IMR-90 (cell line): ENCODE measurements at regions not wholly inside any gene's neighbourhood (a gene's known extent, or its start where the extent isn't known, plus 50 kb on each side); places are given as distances from the start of the nearest gene placed in this dataset.

ENCODE experiments used
- ATAC-seq: fragments of 200-7000 bp; cut with Tn5 transposase; 2 replicates; pipeline ENCODE4 v1.9.1; 2020; ENCODE audit warnings: low read depth, mild to moderate bottlenecking, moderate library complexity
- BruUV-seq: library from RNA; stranded (reverse); fragments of 400-500 nt; replicated peaks from 2 replicates; lab custom pipeline; 2021; lab: Mats Ljungman, UMichigan
- CTCF ChIA-PET: fragments of 300-600 bp; formaldehyde crosslinking; extraction: SDS; loops from one replicate; lab custom pipeline; 2021; ENCODE audit warnings: antibody characterized with exemption; lab: Yijun Ruan, JAX
- POLR2A ChIA-PET: fragments of 300-600 bp; sonication (Branson Sonifier 250); formaldehyde crosslinking; loops from one replicate; lab custom pipeline; 2022; ENCODE audit warnings: antibody characterized with exemption; ENCODE audit not compliant: unreplicated experiment; lab: Charles Lee
- DNase-seq: peaks from one replicate; pipeline ENCODE4 v3.0.0; 2013
- H2AFZ ChIP-seq: replicated peaks from 2 replicates; pipeline ENCODE3; 2013; ENCODE audit warnings: low read length, mild to moderate bottlenecking; ENCODE audit not compliant: poor library complexity
- H2AK5ac ChIP-seq: 2 replicates; pipeline ENCODE4 v1.6.1; 2013; ENCODE audit warnings: low read depth, low read length, inconsistent platforms
- H2AK9ac ChIP-seq: replicated peaks from 2 replicates; pipeline ENCODE3; 2013; ENCODE audit warnings: mild to moderate bottlenecking, low read depth, low read length, moderate library complexity; ENCODE audit not compliant: poor library complexity
- H2BK120ac ChIP-seq: 2 replicates; pipeline ENCODE4 v1.6.1; 2013; ENCODE audit warnings: low read depth, low read length, inconsistent platforms
- H2BK15ac ChIP-seq: 3 replicates; pipeline ENCODE4 v1.6.1; 2013; ENCODE audit warnings: low read depth, low read length, inconsistent platforms
- H2BK20ac ChIP-seq: 2 replicates; pipeline ENCODE4 v1.6.1; 2013; ENCODE audit warnings: low read depth, mild to moderate bottlenecking, inconsistent platforms, low read length, moderate library complexity
- H2BK5ac ChIP-seq: 2 replicates; pipeline ENCODE4 v1.6.1; 2013; ENCODE audit warnings: mild to moderate bottlenecking, low read depth, low read length, inconsistent platforms; ENCODE audit not compliant: poor library complexity, severe bottlenecking
- H3K14ac ChIP-seq: replicated peaks from 2 replicates; pipeline ENCODE4 v1.6.1; 2013; ENCODE audit warnings: low read depth, low read length, inconsistent platforms
- H3K18ac ChIP-seq: 2 replicates; pipeline ENCODE4 v1.6.1; 2013; ENCODE audit warnings: low read depth, low read length, control low read depth
- H3K23ac ChIP-seq: 2 replicates; pipeline ENCODE4 v1.6.1; 2013; ENCODE audit warnings: low read depth, low read length, inconsistent platforms
- H3K27ac ChIP-seq: 2 replicates; pipeline ENCODE4 v1.5.1; 2013; ENCODE audit warnings: mild to moderate bottlenecking, control low read depth, low read length; ENCODE audit not compliant: insufficient read depth
- H3K27me3 ChIP-seq: 2 replicates; pipeline ENCODE4 v1.6.1; 2013; ENCODE audit warnings: low read length; ENCODE audit not compliant: control insufficient read depth, insufficient read depth
- H3K36me3 ChIP-seq: 2 replicates; pipeline ENCODE4 v1.6.1; 2013; ENCODE audit warnings: low read length, mixed read lengths; ENCODE audit not compliant: control insufficient read depth, insufficient read depth
- H3K4ac ChIP-seq: 2 replicates; pipeline ENCODE4 v1.6.1; 2013; ENCODE audit warnings: low read depth, low read length, inconsistent platforms
- H3K4me1 ChIP-seq: 2 replicates; pipeline ENCODE4 v1.6.1; 2013; ENCODE audit warnings: low read length, mixed read lengths; ENCODE audit not compliant: control insufficient read depth, insufficient read depth
- H3K4me2 ChIP-seq: 2 replicates; pipeline ENCODE4 v1.6.1; 2013; ENCODE audit warnings: low read depth, mild to moderate bottlenecking, control low read depth, low read length, moderate library complexity
- H3K4me3 ChIP-seq: 2 replicates; pipeline ENCODE4 v1.5.1; 2013; ENCODE audit warnings: low read depth, mild to moderate bottlenecking, control low read depth, low read length, moderate library complexity; ENCODE audit not compliant: insufficient read depth
- H3K56ac ChIP-seq: 2 replicates; pipeline ENCODE4 v1.6.1; 2013; ENCODE audit warnings: low read length, inconsistent platforms; ENCODE audit not compliant: insufficient read depth; ENCODE audit errors: extremely low read depth
- H3K79me1 ChIP-seq, 2 experiments: 2 replicates each; pipeline ENCODE4 v1.6.1; 2013; ENCODE audit warnings: low read length in 2 of 2, inconsistent platforms in 1 of 2, low read depth in 1 of 2
- H3K9ac ChIP-seq: 2 replicates; pipeline ENCODE4 v1.6.1; 2013; ENCODE audit warnings: low read depth, low read length, control low read depth
- H3K9me1 ChIP-seq: 2 replicates; pipeline ENCODE4 v1.6.1; 2013; ENCODE audit warnings: low read length, inconsistent platforms; ENCODE audit not compliant: insufficient read depth
- H3K9me3 ChIP-seq: 2 replicates; pipeline ENCODE4 v1.6.1; 2013; ENCODE audit warnings: low read length; ENCODE audit not compliant: control insufficient read depth, insufficient read depth
- H4K20me1 ChIP-seq: 2 replicates; pipeline ENCODE4 v1.6.1; 2013; ENCODE audit warnings: low read length, inconsistent platforms; ENCODE audit not compliant: insufficient read depth
- H4K5ac ChIP-seq: 2 replicates; pipeline ENCODE4 v1.6.1; 2013; ENCODE audit warnings: mild to moderate bottlenecking, low read depth, low read length, control low read depth
- H4K8ac ChIP-seq, 2 experiments: 2 replicates each; pipeline ENCODE4 v1.6.1; 2013; ENCODE audit warnings: low read depth in 2 of 2, low read length in 2 of 2, control low read depth in 1 of 2, inconsistent platforms in 1 of 2
- H4K91ac ChIP-seq: 2 replicates; pipeline ENCODE4 v1.6.1; 2013; ENCODE audit warnings: low read depth, low read length, inconsistent platforms; ENCODE audit not compliant: insufficient read depth
- MAFK ChIP-seq: IDR thresholded peaks from 2 replicates; pipeline ENCODE4 v1.6.1; 2012; ENCODE audit warnings: low read depth, low read length, improper control_type of control experiment
- POLR2A ChIP-seq: IDR thresholded peaks from 2 replicates; pipeline ENCODE4 v1.6.1; 2012; ENCODE audit warnings: mild to moderate bottlenecking, low read depth, low read length
- whole genome bisulfite sequencing, 2 experiments: methylation state at CpG; one replicate each; pipeline versions ENCODE4 v1.1.5 to v1.1.7; 2013; ENCODE audit warnings: missing lambda C conversion rate in 2 of 2; ENCODE audit not compliant: insufficient read length in 1 of 2; ENCODE audit errors: extremely low coverage in 2 of 2; 5-methylcytosine and 5-hydroxymethylcytosine counted together
- dilution Hi-C: fragments of 300-500 bp; cut with HindIII; formaldehyde crosslinking; loops from one replicate; pipeline ENCODE4 v1.14.3; 2018; ENCODE audit warnings: low sequenced_read_pairs; ENCODE audit not compliant: unreplicated experiment
- in situ Hi-C: fragments of 300-500 bp; cut with MboI; formaldehyde crosslinking; loops from 3 replicates; pipeline ENCODE4 v1.14.3; 2019; ENCODE audit warnings: low sequenced_read_pairs, inconsistent platforms, mixed read lengths
- intact Hi-C: fragments of 100-400 bp; cut with micrococcal nuclease; formaldehyde crosslinking; loops from 2 replicates; pipeline ENCODE4 v1.10.0; 2022

- H3K27ac ChIP-seq, result no peak overlapping the region
- no peak overlapping the region for H2BK5ac ChIP-seq
- in situ Hi-C loops (no loop called here), dilution Hi-C loops (no loop called here), intact Hi-C loops (no loop called here)
- H4K8ac ChIP-seq, result no peak overlapping the region
- no peak overlapping the region for H4K91ac ChIP-seq
- ATAC-seq (no peak), DNase-seq (no peak)
- H3K56ac ChIP-seq, result no peak overlapping the region
- H2AFZ ChIP-seq, result no peak overlapping the region
- no peaks in the 10 kb centered on the region for H3K36me3 ChIP-seq
- ChIA-PET POLR2A (no interaction called here), CTCF (no interaction called here)
- no peak overlapping the region for H2BK15ac ChIP-seq
- no peak overlapping the region for H3K14ac ChIP-seq
- no peak overlapping the region for H3K4me3 ChIP-seq
- no peaks in the 10 kb centered on the region for H3K9me1 ChIP-seq
- no peak overlapping the region for H3K4ac ChIP-seq
- H4K5ac ChIP-seq, result no peak overlapping the region
- H2AK5ac ChIP-seq, result no peak overlapping the region
- H3K18ac ChIP-seq, result no peak overlapping the region
- H3K9me3 ChIP-seq, result peaks cover 15% of the 10 kb centered on the region
- no peak overlapping the region for H3K9ac ChIP-seq
- WGBS, 2 experiments, result no CpG with 5 or more reads among the region's 2 CpGs
- no TSS peak for BruUV-seq
- H3K27me3 ChIP-seq, result no peaks in the 10 kb centered on the region
- no peak overlapping the region for H3K4me2 ChIP-seq
- H2AK9ac ChIP-seq, result no peak overlapping the region
- no peaks in the 10 kb centered on the region for H4K20me1 ChIP-seq
- H3K79me1 ChIP-seq, result no peaks in the 10 kb centered on the region
- no peak overlapping the region for H3K23ac ChIP-seq
- H3K4me1 ChIP-seq, result no peaks in the 10 kb centered on the region
- H2BK20ac ChIP-seq, result no peak overlapping the region
- no peak for TF ChIP-seq POLR2A
- TF ChIP-seq MAFK, result no peak
- H2BK120ac ChIP-seq, result no peak overlapping the region
Observed at GRCh38 chr10:64574371-64574770, 1053.2 kb downstream of the REEP3 start.
